NCI-H226 (cell line): ENCODE measurements at regions not wholly inside any gene's neighbourhood (a gene's known extent, or its start where the extent isn't known, plus 50 kb on each side); places are given as distances from the start of the nearest gene placed in this dataset.

Experiments
- DNase-seq: peaks from one replicate; pipeline ENCODE4 v3.0.0-alpha.2; 2015

GRCh38 chr7:18320422-18320821 is 175.1 kb upstream of the HDAC9 start:
- DNase-seq, result peak; percentile 24

DNA sequence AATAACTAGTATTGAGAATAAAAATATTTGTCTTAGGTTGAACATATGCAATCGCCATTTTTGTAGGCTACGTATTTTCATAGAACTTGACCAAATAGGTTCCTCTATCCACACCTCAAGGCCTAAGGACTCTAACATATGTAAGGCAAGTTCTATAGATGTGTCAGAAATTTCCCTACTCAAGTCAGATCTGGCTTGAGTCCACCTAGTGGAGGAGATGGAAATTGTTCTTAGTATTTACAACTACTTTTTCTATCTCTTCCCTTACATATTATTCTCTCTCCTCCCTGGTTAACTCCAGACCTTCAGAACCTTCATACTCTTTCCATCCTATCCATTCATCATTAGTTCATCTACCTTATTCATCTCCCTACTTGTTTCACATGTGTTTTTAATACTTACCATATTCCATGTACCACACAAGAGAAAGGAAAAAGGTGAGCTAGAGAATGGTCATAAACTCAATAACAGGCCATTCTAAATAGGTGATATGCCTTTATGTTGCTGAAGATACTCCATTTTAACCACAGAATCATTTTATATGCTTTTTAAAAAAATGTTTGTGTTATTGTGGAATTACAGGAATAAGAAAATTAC is 174.5 kb upstream of the HDAC9 start:
- peak; percentile 54 for DNase-seq

DNA sequence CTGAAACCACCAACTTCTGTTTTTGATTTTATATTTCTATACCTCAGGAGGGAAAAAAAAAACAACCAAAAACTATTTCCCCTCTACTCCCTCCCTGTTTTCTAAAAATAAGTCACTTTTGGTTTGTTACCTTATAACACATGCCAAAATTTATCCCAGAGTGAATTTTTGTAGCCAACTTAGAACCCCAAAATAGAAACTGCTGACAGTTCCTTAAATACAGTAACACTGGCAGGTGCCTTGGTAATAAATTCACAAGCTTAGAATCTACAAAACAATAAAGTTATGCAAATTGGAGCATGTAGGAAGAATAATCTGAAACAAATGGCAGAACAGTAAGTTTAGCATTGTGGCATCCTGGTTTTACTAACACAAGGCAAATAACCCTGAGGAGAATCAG is 165.0 kb upstream of the HDAC9 start:
- no peak for DNase-seq

DNA sequence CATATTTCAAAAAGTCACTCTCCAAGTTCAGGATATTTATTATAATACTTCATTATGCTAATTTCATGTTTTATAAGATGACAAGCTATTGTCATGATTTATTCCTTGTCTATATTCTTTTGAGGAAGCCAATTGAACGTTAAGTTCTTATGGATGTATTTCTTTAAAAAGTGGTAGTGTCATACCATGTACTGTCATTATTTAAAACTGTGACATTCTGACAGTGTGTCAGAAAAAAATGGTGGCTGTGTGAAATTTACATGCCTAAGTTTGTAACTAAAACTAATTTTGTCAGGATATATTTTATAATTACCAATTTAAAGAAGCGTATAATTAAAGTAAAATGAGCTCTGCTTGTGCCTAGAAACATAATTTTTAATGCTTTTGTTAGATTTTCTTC is 158.9 kb upstream of the HDAC9 start:
- no peak for DNase-seq

GRCh38 chr7:18337048-18337809 is 158.3 kb upstream of the HDAC9 start:
- no peak for DNase-seq

DNA sequence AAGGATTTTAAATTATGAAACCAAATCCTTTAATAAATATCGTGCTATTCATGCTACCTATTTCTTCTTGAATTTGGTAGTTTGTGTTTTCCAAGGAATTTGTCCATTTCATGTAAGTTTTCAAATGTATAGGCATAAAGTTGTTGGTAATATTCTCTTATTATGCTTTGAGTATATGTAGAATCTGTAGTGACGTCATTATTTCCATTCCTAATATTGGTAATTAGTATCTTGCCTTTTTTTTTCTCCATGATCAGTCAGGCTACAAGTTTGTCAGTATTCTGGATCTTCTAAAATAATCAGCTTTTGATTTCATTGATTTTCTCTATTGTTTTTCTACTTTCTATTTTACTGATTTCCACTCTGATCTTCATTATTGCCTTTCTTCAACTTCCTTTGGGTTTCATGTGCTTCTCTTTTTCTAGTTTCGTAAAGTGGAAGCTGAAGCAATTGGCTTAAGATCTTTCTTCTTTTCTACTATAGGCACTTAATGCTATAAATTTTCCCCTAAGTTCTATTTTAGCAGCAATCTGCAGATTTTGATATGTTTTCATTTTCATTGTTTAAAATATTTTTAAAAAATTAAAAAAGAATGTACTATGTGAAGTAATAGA is 156.5 kb upstream of the HDAC9 start:
- no peak for DNase-seq

GRCh38 chr7:18341756-18342155 is 153.8 kb upstream of the HDAC9 start:
- no peak for DNase-seq

DNA sequence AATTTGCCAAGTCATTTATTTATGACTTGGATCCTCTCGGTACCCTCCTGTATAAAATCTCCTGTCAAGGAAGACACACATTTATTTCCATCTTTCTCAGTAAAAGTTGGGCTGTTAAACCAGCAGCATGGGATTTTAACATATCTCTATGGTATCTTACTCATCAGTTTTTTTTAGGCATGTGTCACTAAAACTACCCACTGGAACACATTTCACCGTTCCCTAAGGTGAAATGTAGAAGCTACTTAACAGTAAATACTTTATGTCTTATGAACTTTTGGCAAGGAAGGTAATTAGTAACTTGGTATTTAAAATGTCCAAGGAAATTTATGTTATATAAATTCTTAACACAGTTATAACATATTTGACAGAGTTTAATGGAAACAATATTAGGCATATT is 152.5 kb upstream of the HDAC9 start:
- DNase-seq, result no peak

DNA sequence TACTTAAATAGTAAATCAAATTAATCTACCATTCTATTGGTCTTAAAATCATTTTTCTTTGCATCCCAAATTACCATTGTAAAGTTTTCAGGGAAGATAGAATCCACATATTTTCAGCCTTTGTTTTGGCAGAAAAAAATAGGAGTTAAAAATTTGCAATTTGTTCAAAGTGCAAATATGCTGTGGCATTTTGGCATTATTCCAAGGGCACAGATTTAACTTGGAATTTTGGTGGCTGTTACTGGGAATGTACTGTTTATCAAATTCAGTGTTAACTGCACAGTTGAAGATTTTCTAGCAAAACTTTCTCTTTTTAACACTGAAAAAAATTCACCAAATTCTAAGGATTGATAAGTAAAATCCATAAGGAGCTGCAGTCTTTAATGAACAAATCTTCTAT is 151.0 kb upstream of the HDAC9 start:
- no peak for DNase-seq

DNA sequence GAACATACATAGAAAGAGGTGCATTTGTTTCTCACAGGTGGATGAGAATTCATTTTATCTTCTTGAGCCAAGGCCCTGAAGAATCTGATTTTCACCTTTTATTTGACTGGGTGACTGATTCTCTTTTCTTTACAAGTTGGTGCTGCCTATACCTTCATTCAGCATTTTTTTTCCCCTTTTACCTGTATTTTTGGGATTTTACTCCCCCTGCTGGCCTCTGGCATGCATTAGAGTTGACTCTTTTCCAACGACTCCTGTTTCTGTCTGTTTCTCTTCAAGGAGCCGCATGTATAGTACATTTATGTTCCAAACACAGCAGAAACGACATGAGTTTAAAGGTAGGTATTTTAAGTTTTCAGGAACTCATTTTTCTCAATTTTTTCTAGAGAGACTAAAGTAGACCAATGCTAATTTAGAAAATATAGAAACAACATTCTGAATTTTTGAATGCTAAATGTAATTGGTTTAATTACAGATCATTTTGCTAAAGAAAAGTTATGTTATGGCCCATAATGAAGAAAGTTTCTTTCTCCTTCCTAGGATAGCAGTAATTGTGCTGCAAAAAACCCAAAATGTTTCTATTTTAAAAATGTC is 149.8 kb upstream of the HDAC9 start:
- peak; percentile 54 for DNase-seq

DNA sequence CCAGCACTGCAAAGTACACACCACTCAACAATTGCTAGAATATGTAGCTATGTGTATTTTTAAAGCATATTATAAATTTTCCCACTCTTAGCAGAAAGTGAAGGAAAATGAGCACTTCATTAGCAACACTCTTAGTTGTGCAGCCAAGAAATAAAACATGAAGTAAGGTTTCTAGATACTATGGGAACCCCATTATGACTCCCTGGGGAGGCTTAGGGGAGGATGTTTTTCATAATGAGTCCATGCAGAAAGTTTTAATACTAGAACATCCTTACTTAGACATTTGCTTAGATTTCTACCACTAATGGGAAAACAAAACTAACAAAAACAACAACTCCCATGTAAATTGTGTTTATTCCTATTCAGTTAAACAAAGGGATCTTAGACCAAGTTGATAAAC is 148.4 kb upstream of the HDAC9 start:
- DNase-seq, result no peak

GRCh38 chr7:18350678-18351077 is 144.9 kb upstream of the HDAC9 start:
- no peak for DNase-seq

DNA sequence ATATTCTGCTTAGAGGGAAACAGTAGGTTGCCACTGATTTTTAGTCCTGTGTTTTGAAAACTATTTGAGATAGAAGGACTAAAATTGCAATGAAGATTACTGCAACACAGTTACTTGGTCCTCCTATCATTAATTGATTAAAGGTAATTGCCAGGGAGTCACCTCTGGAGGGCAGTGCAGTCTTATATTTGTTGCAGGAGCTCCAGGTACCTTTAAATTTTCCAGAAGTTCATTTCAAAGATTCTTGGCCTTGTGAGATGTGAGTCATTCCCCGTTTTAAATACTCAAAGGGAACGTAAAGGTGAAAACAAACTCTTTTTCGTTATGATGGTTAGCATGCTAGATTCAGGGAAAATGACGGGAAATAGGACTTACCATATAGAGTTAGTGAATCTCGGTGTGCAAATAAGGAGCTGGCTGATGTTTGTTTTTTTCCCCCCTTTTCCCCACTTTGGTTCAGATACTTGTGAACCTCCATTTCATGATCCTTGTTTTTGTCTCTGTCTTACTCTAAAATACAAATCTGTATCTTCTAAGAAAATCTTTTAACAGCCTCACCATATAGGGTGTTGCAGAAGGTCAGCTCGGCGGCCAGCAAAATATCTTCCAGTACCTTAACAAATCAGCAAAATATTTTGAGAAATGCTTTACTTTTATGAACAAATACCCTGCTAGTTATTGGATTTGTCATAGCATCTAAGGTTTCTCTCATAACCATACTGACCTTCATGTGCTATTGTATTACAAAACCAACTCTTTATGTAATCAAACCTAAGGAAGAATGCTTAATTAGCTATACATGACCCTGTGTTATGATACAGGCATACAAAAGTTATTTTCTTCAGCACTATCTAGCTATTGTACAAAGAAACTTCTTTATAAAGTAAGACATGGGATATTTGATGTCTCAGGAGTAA is 143.0 kb upstream of the HDAC9 start:
- DNase-seq, result peak; percentile 74

DNA sequence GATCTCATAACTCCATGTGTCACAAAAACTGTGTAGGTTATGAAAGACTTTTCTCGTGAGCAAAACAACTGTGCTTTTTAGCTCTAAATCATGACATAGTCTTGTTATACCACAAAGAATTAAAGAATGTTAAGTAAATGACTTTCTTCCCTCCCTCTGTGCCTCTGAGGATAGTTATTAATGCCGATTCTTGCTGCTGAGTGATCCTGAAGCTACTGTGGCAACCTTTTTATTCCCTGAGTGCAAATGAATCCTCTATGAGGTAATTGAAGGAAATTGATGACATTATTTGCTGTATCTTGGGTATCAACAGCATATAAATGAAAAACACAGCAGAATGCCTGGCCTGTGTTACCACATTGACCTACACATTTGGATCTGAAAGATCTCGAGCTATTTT is 142.2 kb upstream of the HDAC9 start:
- DNase-seq, result no peak

GRCh38 chr7:18354108-18355085 is 141.2 kb upstream of the HDAC9 start:
- DNase-seq, result no peak

GRCh38 chr7:18356191-18356645 is 139.3 kb upstream of the HDAC9 start:
- DNase-seq, result no peak

DNA sequence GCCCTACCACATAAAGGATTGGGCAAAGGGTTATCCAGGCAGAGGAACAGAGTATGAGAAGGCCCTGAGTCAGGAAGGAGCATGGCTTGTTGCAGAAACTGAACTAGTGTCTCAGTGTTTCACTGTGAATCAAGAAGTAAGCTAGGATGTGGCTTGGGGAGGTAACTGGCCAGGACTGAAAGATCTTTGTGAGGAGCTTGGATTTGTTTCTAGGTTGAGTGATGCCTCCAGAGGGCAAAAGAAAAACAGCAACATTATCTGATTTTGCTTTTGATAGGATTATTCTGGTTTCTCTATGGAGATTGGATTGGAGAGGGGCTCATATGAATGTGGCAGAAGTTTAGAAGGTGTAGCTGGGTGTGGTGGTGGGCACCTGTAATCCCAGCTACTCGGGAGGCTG is 137.9 kb upstream of the HDAC9 start:
- DNase-seq, result peak; percentile 24

GRCh38 chr7:18361756-18362155 is 133.8 kb upstream of the HDAC9 start:
- DNase-seq, result peak; percentile 68

DNA sequence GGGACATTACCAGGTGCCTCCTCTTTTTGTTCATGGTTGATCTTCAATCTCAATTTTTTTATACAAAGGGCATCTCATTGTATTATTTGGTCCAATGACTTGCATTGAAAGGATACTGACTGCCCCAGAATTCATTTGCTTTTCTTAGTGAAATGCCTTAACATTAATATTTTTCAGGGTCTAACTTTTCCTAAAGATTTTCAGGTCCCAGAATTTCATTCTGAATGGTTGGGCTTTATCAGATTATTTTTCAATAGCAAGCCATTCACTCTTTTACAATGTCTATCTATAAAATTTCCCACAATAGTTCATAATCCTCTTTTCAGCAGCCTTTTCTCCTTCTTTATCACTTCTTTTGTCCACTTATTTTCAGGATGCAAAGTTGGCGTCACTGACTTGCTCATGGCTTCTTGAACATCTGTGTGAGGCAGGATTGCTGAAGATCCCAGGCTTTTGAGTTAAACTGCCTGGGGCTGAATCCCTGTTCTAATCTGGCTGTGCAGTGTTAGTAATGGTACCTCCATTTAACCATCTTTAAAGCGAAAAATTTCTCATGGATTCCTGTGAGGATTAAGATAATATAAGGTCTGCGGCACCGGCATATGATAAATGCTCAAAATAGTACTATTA is 131.7 kb upstream of the HDAC9 start:
- no peak for DNase-seq

DNA sequence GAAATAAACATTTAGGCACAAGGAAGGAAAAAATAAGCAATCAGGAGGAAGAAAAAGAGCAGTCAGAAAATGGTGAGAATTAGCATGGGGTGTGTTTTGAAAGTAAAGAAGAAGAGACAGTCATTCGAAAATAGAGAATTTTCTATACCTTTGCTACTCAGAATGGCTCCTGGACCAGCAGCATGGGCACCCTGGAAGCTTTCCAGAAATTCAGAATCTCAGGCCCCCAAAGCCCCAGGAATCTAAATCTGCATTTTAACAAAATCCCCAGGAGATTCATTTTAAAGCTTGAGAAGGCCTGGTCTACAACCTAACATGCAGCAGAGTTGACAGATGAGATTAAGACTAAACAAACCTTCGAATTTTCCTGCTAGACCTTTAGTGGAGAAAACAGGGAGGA is 131.2 kb upstream of the HDAC9 start:
- no peak for DNase-seq

- no peak for DNase-seq
Observed at GRCh38 chr7:18366394-18366793, 129.2 kb upstream of the HDAC9 start.
